GM21423 (cell line): ENCODE measurements at regions not wholly inside any gene's neighbourhood (a gene's known extent, or its start where the extent isn't known, plus 50 kb on each side); places are given as distances from the start of the nearest gene placed in this dataset.

ENCODE experiments used
- ATAC-seq: cut with Tn5 transposase; IDR thresholded peaks from one replicate; pipeline ENCODE4 v1.9.1; 2021; ENCODE audit warnings: mild to moderate bottlenecking, moderate library complexity; ENCODE audit not compliant: unreplicated experiment

DNA sequence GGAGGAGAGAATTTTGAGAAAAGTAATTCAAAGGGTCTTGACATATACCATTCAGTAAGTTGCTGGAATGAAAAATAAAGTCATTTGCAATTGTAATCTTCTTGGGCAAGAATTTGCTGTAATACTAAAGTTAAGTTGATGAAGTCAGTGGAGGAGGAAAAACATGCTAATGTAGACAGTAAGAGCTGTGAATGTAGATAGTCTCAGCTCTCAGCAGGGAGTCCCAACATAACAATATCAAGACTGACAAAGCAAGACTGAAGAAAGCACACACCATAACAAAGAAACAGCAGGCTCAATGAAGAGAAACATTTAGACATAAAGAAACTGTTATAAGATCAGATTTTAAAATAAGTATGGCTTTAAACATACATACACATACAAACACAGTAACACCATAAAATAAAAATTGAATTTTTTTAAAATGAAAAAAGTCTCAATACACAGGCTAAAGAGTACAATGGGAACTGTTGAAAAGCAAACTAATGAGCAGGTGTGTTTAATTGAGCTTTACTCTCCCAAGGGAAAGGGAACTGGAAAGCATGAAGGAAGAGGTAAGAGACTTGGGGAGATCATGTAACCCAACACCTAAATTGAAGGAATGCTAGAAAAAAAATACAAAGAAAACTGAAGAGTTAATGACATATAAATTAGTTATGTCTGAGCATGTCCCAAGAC lies 336.3 kb upstream of the NCAM2 start:
- no peak for ATAC-seq

DNA sequence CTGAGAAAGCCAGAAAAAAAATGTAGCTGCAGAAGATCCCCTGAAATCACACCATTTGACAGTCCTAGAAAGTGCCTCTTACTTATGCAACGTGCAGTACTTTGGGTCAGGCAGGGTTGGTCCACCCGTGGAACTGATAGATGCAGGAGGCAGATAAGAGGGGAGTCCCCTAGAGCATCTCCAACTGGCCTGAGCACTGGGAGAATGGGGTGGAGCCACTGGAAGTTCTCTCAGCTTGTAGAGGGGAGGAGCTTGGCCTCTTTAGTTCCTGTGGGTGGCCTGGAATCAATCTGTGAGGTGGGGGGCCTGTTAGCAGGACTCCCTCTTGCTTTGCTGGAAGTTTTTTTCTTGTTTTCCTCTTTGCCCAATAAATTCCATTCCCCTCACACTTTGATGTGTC lies 335.7 kb upstream of the NCAM2 start:
- ATAC-seq = no peak

DNA sequence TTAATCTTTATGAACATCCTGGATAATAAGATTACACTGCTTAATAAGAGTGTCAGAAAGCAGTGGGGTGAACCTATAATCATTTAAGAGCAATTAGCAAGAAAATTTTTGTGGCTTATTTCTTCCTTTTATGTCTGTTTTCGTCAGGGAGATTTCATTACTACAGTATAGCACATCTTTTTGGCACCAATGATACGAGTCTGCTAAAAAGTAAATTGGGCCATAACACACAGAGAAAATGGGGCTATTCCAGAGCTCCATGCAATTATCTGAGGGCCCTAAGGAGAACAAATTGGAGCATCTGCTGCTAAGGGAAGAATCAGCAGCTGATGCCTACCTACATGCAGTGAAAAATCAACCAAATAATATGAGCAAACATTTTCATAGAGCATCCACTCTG lies 330.3 kb upstream of the NCAM2 start:
- ATAC-seq = no peak

DNA sequence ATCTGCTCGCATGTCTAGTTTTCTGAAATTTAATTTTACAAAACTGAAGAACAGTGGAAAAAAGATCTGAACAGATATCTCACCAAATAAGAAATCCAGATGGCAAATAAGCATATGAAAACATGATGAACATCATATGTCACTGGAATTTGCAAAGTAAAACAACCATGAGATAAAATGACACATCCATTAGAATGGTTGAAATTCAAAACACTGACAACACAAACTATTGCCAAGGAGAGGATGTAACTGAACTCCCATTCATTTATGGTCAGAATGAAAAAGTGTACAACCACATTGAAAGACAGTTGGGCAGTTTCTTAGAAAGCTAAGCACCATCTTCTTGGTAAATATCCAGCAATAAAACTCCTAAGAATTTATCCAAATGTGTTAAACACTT lies 312.7 kb upstream of the NCAM2 start:
- ATAC-seq = no peak

DNA sequence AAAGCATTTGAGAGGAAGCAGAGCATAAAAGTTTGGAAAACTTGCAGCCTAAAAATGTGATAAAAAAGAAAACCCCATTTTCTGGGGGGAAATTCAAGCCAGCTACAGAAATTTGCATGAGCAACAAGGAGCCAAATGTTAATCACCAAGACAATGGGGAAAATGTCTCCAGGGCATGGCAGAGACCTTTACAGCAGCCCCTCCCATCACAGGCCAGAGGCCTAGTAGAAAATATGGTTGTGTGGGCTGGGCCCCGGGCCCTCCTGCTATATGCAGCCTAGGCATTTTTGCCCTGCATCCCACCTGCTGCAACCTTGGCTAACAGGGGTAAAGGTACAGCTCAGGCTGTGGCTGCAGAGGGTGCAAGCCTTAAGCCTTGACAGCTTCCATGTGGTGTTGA lies 299.6 kb upstream of the NCAM2 start:
- no peak for ATAC-seq

DNA sequence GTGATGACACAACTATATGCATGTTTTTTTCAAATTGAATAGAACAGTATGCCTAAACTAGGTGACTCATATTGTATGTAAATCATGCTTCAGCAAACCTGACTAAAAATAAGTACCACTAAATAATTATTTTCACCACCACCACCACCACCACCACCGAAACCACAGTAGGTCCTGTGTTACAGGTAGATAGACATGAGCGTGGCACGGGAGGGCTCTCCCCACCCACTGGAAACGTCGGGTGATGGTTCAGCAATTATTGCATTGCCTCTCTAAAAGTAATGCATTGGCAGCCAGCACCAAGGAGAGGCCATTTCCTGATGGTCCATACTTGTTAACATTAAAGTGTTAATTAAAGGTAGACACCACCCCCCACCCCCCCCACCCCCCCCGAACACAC lies 297.0 kb upstream of the NCAM2 start:
- no peak for ATAC-seq

DNA sequence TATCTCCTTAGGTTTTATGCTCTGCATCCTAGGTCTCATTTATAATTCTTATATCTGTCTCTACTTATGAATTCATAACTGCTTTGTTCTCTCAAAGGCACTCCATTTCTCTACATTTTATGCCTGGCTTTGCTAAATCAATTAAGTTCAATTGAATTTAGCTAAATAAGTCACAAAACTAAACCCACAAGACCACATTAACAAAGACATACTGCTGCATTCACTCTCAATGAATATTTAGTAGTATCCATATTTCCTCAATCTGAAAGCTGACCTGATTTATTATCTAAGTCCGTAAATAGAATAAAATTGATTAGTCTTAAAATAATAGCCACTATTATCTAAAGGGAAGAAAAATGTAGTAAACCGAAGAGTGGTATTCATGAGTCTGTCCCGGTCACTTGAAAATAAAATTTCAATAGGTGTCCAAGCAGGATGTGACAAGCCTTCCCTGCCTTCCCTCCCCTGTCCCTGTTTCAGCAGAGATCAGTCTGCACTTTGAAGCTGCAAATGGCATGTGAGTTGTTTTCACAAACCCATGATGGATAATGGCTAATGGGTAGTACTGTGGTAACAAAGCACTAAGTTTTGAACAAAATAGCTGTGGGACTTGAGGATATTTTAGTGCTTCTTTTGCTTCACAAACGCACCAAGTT lies 295.0 kb upstream of the NCAM2 start:
- no peak for ATAC-seq

DNA sequence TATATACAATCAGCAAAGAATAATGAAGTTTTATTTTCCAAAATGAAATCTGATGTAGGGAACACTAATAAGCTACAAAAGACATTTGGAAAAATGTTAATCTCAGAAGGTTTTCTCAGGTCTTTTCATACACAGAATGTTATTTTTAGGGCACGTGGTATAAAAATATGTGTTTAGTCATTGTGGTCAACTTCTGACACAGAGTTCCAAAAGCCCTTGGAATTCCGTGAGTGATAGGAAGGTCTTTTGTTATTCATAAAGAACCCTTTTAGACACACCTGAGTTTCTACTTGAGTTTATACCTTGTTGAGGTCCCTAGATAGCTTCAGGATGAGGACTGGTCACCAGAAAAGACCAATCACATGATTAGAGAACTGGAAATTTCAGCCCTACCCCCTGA lies 277.6 kb upstream of the NCAM2 start:
- ATAC-seq = no peak

DNA sequence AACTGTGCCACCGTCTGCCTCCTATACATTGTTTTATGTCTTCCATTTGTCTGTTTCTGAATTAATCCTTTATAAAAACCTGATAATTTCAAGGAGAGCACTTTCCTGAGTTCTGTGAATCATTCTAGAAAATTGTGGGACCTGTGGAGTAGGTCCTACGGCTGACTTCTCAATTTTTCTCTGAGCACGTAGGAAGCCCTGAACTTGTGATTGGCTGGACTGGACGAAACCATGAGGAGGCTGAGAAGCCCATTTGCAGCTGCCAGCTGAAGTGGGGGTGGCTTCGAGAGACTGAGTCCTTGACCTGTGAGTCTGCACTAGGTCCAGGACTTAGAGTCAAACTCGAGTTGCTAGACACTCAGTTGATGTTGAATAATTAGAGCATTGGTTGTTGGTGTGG lies 277.1 kb upstream of the NCAM2 start:
- ATAC-seq = no peak

DNA sequence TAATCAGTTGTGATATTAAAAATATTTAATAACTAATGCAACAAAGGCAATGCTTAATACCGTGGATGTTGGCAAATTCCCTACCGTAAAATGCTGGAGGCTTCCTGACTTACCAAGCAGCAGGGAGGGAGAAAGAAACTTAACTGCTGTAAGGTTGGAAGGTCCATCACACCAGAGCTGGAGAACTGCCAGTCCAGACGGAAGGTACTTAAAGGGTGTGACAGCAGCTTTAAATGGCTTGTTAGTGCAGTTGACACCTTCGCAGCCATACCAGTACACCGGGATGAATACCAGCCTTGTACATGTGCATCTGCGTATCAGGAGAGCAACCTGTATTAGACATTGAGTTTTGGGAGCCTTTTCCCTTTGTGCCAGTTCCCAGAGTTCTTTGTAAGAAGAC lies 269.5 kb upstream of the NCAM2 start:
- ATAC-seq = no peak

DNA sequence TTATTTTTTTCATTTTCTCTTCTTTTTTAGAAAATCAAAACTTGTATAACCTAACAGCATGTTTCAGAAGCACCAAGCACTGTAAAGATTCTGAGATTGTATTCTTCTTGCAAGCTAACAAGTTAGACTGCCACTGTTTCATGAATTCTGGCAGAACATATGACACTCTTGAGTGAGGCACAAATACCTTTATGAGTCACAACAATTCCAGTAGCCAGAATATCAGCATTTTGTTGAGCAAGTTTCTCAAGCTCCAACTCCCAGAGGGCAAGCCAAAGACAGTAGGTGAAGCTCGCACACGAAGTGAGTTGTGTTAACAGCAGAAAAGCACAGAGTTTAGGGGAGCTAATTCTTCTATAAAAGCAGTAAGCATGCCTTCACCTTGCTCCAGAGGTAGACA lies 268.8 kb upstream of the NCAM2 start:
- ATAC-seq = no peak

DNA sequence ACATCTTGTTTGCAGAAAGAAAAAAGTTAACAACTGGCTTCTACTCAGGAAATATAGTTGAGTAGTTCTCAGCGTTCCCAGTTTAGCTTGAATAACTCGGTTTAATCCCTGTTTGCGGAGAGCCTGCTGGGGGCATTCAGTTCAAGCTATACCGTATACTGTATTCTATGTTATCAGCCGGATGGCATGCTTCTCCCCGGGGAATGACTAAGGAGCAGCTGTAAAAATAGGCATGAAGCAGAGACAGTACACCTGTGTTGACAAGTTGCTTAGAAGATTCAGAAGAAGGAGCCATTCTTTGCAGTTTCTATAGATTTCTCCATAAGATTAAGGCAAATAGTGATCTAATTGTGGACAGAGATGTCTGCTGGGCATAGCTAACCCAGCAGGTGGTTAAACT lies 267.8 kb upstream of the NCAM2 start:
- no peak for ATAC-seq

DNA sequence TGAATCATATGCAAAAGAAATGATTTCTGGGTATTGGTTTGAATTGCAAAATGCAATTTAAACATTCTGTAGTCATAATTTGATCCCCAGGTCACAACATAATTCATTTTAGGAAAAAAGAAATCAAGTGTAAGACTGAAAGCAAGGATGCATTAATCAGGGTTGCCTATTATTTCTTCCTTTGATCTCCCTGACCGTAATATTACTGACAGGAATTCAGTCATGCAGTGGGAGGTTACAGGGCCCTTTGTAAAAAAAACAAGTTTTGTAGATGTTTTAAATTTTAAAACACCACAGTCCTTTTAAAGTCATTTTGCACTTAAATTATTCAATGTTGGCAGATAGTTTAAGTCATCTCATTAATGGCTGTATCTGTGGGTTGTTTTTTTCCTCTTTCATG lies 263.0 kb upstream of the NCAM2 start:
- ATAC-seq = no peak

DNA sequence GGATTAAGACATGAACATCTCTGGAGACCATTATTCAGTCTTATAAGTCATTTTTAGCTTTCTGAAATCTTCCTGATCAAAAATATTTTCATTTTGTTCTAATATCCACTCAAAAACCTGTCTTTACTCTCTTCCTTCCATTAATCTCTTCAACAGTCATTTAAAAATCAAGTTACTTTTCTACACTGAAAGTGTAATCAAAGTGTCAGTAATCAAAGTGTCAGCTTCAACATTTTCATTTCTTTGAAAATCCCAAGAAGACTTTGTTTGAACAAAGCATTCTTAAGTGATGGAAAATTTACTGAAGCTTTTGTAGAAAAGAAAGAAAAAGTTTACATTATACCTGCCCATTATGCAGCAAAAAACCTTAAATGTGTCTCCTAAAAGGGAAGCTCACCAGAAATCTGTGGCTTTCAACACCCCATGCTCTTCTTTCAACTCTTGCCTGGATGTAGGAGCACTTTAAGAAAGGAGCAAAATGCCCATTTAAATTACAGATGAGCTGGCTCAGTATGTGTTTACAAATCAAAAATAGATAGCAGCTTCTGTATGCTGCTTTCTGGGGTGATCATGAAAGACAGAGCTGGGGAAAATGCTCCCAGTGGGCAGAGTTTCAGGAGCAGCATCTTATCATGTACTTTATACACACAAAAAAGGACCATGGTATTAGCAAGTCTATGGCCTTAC lies 260.8 kb upstream of the NCAM2 start:
- no peak for ATAC-seq

DNA sequence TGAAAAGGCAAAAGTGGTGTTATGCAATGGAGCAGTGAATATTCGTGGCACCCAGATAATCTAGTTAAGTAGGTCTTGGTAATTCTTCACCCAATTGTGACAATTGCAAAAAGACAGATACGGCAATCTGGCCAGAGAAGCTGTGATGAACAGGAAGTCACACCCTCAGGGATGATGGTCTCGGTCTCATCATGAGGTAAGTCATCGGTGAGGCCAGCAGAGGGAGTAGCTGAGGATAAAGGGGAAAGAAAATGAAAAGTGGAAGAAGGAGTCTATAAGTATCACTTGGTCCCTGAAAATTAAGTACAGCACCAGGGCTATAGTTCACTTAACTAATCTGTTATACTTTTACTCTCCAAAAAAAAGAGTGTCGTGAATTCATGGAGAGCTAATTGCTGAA lies 258.8 kb upstream of the NCAM2 start:
- ATAC-seq = no peak

DNA sequence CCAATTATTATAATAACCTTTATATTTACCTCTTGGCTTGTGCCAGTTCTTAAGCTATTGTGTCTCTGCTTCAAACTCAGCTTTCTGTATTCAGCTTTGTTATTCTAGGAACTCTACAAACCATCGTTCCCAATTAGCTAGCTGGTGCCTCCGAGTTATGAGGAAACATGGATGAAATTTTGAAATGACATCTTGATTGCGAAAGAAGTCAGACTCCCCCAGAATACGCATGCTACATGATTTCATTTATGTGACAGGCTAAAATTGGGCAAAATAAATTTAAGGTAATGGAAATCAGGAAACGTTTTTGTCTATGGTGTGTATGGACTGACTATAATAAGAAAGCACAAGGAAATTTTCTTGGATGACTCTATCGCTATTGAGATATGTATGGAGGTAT lies 256.8 kb upstream of the NCAM2 start:
- no peak for ATAC-seq

DNA sequence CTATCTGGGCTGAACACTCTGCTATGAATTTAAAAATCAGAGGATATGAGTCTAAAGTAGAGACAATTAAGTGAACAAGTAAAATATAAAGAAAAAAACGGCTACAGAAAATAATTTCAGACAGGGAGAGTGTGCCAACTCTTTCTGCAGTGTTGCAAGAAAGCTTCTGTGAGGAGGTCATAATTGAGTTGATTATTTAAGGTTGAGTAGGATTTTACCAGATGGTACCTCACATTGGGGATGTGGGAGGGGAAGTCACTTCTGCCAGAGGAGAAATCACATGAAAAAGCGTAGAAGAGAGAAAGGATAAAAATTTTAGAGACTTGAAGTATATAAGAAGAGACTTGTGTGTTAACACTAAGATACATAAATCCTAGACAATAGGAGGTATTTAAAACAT lies 238.0 kb upstream of the NCAM2 start:
- no peak for ATAC-seq

DNA sequence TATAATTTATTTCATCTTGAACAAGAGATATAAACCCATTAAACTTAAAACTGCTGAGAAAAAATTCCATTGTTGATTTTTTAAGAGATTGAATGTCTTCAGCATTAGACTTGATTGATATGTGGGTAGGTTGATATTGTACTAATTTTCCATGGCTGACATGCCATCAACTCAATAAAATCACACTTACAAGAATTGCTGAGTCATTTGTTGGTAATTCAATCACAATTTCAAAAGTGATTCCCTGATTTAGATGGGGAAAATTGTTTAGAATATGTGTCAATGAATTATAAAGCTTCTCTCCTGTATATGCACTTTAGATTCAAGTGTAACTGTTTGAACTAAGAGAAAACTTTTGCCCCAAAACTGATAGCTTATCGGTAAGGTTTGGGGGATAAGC lies 223.5 kb upstream of the NCAM2 start:
- ATAC-seq = no peak

DNA sequence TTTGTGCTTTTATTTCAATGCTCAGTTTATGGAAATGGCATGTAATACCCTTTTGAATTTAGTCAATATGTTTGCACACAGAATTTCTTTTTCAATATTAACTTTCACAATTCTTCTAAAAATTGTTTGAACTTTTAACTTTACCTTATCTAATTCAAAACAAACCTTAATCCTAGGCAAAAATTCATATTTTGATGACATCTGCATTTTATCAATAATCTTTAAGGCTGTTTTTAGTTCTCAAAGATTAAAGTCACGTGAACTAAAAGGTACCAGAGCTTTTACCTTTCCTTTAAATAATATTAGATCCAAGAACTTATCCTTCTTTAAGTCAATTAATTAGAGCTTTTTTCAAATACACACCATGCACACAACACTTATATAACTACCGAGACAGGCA lies 218.9 kb upstream of the NCAM2 start:
- ATAC-seq = no peak

DNA sequence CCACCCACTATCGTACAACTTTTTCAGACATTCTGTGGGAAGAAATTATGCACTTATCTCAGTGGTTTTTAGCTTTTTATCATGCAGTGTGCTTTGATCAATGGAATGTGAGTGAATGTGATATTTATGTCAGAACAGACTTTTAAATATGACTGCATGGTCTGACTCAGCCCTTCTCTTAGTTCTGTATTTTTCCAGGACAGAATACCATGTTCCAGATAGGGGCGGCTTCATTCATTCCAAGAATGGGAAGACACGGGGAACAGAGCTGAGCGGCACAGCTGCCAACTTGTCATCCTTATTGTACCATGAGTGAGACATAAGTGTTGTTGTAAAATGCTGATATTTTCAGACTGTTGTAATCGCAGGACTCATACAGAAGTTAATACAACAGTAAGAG lies 214.6 kb upstream of the NCAM2 start:
- no peak for ATAC-seq

DNA sequence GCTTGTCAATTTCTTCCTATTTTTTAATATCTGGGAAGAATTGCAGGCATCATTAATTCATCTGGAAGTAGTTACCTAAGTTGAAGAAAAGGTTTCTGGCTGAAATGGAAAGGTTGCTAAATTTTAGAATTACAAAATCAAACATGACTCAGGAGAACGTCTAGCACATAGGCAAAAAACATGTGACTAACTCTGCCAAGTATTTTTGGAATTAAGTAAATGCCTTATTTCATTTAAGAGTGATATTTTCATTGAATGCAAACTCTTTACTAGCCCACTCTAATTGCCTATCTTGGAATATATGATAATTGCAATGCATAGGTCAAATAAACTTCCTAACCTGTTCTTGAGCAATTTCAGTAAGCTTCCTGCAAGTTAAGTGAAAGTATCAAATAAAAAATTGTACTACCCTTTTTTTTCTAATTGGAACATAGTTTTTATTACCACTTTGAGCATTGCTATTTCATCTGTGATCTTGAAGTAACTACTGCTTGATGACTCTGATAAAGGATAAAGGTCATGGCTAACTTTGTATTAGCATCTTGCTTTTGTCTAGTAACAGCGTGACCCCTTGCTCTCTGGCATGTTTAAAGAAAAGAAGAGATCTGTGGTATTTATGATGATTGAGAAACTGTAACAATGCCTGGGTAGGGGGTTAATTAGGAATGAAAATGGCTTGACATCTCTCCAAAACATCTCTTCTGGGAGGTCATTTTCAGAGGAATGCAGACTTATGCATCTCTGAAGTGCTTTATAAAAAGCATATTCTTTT lies 208.3 kb upstream of the NCAM2 start:
- ATAC-seq = no peak

DNA sequence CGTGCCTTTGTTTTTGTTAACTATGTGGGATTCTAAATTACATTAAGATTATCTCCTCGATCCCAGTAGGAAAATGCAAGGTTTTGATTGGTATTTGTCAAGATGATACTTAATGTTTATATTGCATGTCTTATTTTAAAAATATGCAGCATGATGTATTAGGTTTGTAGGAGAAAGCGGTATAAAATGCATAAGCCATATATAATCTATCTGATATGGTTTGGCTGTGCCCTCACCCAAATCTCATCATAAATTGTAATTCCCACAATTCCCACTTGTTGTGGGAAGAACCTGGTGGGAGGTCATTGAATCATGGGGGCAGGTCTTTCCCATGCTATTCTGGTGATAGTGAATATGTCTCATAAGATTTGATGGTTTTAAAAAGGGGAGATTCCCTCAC lies 198.1 kb upstream of the NCAM2 start:
- no peak for ATAC-seq
